Kidney (tissue), 13 donors: ENCODE measurements at regions not wholly inside any gene's neighbourhood (a gene's known extent, or its start where the extent isn't known, plus 50 kb on each side); places are given as distances from the start of the nearest gene placed in this dataset.

ENCODE experiments used
- DNase-seq, 5 donors: peaks; one replicate each; pipeline ENCODE4 v3.0.0-alpha.2; 2013 to 2020
- FAIRE-seq: peaks from 2 replicates; lab custom pipeline; 2012; peaks lifted over from hg19 to GRCh38; lab: Jason Lieb, UNC
- H3K27ac ChIP-seq, 2 donors: one replicate each; pipeline ENCODE4 v1.7.0; 2013; ENCODE audit warnings: low read depth in 2 of 2, low read length in 2 of 2, inconsistent platforms in 1 of 2
- H3K27me3 ChIP-seq: one replicate; pipeline ENCODE4 v1.7.1; 2013; ENCODE audit warnings: low read length, inconsistent platforms; ENCODE audit not compliant: control insufficient read depth, insufficient read depth
- H3K36me3 ChIP-seq, 3 donors: one replicate each; pipeline versions ENCODE4 v1.7.0 to v1.7.1; 2013; ENCODE audit warnings: low read length in 3 of 3, control low read depth in 1 of 3, inconsistent platforms in 1 of 3; ENCODE audit not compliant: insufficient read depth in 3 of 3, control insufficient read depth in 2 of 3
- H3K4me1 ChIP-seq, 3 donors: one replicate each; pipeline versions ENCODE4 v1.7.0 to v1.7.1; 2013; ENCODE audit warnings: low read length in 3 of 3, inconsistent platforms in 1 of 3, low read depth in 1 of 3; ENCODE audit not compliant: control insufficient read depth in 2 of 3, insufficient read depth in 2 of 3
- H3K4me3 ChIP-seq, 3 donors: one replicate each; pipeline versions ENCODE4 v1.7.0 to v1.8.1; 2013; ENCODE audit warnings: low read length in 3 of 3, control low read depth in 1 of 3, inconsistent platforms in 1 of 3
- H3K9ac ChIP-seq, 3 donors: one replicate each; pipeline versions ENCODE4 v1.7.0 to v1.7.1; 2013; ENCODE audit warnings: low read length in 3 of 3, control low read depth in 1 of 3, inconsistent platforms in 1 of 3
- H3K9me3 ChIP-seq, 3 donors: one replicate each; pipeline versions ENCODE4 v1.7.0 to v1.7.1; 2013; ENCODE audit warnings: low read length in 3 of 3, control low read depth in 1 of 3, inconsistent platforms in 1 of 3; ENCODE audit not compliant: control insufficient read depth in 2 of 3, insufficient read depth in 1 of 3
- intact Hi-C: fragments of 100-400 bp; cut with DNase I; formaldehyde crosslinking; loops from one replicate; pipeline ENCODE4 v1.11.1; 2022
- TF ChIP-seq, protein P1 (sequence below): IDR thresholded peaks from 3 replicates; pipeline ENCODE4 v1.5.1; 2012; ENCODE audit warnings: mild to moderate bottlenecking, moderate library complexity, borderline replicate concordance; ENCODE audit not compliant: insufficient read depth; ENCODE audit errors: extremely low read depth
- donor health status: control.
- donor health status: control.
- donor health status: control.
- donor health status: control.
- donor health status: control.
- donor health status: DM: yes; HTN: yes; CAD: no.
- donor health status: Normal renal cell carcinoma (clear cell type).

DNA sequence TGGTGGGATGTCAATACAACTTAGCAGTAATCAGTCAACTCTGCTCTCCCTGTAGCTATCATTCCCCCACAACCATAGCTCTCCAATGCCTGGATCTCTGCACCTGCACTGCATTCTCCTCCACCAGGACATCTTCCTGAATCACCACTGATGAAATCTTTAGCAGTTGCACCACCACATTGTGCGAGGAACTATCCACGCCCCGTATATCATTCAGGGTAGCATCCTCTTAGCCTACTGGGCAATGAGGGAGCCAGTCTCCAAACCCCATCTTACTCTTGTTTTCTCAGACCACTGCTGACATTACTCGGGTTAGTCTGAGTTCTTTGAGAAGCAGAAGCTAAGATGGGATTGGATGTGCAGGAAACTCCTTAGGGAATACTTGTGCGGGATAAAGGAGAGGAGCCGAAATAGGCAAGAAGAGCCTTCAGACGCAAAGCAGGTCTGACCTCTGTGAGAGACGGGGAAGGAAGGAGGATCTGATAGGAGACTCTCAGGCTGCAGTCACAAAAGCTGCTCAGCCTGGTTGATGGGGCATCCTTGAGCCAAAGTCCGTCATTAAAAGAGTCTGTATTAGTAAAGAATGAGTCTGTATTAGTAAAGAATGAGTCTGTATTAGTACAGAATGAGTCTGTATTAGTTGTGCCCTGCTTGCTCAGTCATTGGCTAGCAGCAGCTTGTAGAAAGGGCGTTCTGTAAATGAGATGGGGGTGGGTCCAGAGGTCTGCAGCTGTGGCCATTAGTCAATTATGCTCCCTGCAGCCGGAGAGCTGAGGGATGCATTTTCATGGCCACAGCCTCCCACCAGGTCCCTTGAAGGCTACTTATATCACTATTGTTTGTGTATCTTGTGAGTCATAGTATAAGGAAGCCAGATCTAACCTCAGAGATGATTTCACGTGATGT lies 49.6 kb upstream of the RASSF3 start:
- Histone ChIP-seq H3K27me3 (no peaks in the 10 kb centered on the region), H3K9ac (no peak overlapping the region), H3K27ac (no peak overlapping the region), H3K9me3 (no peaks in the 10 kb centered on the region), H3K36me3 (no peaks in the 10 kb centered on the region), H3K4me3 (no peak overlapping the region), H3K4me1 (no peaks in the 10 kb centered on the region)
- FAIRE-seq = no peak
- intact Hi-C loops = no loop called here
- TF ChIP-seq, protein P1, sequence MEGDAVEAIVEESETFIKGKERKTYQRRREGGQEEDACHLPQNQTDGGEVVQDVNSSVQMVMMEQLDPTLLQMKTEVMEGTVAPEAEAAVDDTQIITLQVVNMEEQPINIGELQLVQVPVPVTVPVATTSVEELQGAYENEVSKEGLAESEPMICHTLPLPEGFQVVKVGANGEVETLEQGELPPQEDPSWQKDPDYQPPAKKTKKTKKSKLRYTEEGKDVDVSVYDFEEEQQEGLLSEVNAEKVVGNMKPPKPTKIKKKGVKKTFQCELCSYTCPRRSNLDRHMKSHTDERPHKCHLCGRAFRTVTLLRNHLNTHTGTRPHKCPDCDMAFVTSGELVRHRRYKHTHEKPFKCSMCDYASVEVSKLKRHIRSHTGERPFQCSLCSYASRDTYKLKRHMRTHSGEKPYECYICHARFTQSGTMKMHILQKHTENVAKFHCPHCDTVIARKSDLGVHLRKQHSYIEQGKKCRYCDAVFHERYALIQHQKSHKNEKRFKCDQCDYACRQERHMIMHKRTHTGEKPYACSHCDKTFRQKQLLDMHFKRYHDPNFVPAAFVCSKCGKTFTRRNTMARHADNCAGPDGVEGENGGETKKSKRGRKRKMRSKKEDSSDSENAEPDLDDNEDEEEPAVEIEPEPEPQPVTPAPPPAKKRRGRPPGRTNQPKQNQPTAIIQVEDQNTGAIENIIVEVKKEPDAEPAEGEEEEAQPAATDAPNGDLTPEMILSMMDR = no peak
- peak in 4 of 5 donors; percentile 57 to 79 (median 68) for DNase-seq
